HG03442 (cell line): ENCODE measurements at regions not wholly inside any gene's neighbourhood (a gene's known extent, or its start where the extent isn't known, plus 50 kb on each side); places are given as distances from the start of the nearest gene placed in this dataset.
A peak's percentile ranks its signal among the peaks of the same experiment; 100 is the strongest.
"Not testable (repeated sequence)": the region's sequence is repeated elsewhere in the genome, so short reads cannot be mapped to it uniquely, and the experiment has no call there.

ENCODE experiments used
- ATAC-seq: cut with Tn5 transposase; IDR thresholded peaks from one replicate; pipeline ENCODE4 v1.9.1; 2021; ENCODE audit warnings: mild to moderate bottlenecking, moderate library complexity; ENCODE audit not compliant: unreplicated experiment

GRCh38 chr12:19896534-19896933 lies 457.2 kb downstream of the AEBP2 start:
- no peak for ATAC-seq

DNA sequence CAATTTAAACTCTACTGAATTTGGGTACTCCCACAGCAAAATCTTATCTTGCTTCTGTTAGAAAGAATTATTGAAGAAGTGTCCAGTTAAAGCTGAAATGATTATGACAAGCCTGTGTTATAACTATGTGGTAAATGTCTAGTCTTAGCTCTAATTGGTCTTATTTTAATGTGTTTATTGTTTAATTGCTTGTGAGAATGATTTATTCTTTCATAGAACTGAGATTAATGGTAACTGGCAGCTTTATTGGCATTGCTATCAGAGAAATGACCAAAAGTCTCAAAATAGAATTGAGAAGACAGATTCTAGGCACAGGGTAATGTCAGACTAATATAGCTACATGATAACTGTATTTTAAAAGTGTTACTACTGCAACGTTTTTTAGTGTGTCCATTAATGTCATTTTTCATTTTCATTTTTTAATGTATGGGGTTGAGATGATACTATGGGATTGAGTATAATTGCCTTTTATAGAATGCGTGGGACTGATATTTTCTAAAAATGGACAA lies 458.7 kb downstream of the AEBP2 start:
- no peak for ATAC-seq

- ATAC-seq: no peak
Measured at GRCh38 chr12:19901841-19902240, 462.5 kb downstream of the AEBP2 start.

DNA sequence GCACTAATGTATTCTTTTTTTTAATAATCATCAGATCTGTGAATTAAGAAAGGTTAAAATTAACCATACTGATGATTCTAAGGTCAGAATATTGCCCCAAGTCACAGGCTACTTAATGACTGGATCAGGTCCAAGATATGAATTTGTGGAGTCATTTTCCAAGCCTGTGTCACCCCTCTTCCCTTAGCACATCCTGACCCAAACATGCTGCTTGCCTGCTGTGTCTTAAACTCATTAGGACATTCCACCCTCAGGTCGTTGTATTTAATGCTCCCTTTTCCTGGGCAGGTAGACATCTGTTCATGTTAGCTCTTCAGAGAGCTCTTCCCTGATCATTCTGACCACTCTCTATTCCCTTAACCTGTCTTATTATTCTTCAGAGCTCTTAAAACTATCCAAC lies 463.5 kb upstream of the PDE3A start:
- ATAC-seq: no peak

GRCh38 chr12:19908830-19909229 lies 459.5 kb upstream of the PDE3A start:
- no peak for ATAC-seq

GRCh38 chr12:19909418-19909817 lies 458.9 kb upstream of the PDE3A start:
- no peak for ATAC-seq

DNA sequence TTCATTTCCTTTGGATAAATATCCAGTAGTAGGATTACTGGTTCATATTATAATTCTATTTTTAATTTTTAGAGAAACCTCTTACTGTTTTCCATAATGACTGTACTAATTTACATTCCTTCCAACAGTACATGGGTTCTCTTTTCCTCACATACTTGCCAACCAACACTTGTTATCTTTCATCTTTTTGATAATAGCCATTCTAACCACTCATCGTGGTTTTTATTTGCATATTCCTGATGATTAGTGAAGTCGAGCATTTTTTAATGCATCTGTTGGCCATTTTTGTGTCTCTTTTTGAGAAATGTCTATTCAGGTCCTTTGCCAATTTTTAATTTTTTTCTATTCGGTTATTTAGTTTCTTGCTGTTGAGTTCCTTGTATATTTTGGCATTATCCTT lies 457.7 kb upstream of the PDE3A start:
- no peak for ATAC-seq

DNA sequence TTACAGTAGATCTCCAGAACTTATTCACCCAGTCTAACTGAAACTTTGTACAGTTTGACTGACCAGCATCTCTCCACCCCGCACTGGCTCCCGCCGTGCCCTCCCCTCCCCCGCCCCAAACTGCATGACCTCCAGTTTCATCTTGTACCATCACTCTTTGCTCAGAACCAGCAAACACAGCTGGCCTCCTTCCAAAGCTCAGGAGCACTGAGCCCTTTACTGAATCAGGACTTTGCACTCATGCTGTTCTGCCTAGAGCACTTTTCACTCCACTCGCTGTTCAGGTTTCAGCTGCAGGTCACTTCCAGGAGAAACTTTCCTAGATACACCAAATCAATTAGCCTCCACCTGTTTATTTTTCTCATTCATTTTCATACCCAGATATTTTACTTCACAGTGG lies 455.3 kb upstream of the PDE3A start:
- ATAC-seq: no peak

GRCh38 chr12:19915392-19916195 lies 452.7 kb upstream of the PDE3A start:
- peak; percentile 39 for ATAC-seq

DNA sequence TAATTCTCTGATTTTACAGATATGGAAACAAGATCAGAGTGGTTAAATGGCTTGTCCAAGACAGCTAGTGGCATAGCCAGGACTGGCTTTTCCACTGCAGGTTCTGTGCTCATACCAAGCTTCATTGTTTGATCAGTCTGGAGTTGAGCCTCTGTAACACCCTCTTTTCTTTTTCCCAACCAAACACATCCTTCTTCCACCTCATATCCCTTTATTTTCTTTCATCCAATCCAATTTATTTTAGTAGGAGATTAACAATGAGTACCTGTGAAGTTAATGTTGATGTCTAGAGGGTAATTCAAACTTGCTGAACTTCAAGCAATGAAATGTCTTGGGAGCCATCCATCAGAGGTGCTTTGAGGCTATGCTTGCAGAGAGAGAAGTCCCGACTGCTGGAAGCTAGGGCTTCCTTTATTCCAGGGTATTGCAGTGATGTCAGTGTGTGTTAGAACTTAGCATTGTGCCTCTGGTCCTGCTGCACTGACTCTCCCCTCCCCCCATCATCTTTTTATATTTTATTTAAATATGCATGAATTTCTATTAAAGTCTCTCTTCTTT lies 452.1 kb upstream of the PDE3A start:
- ATAC-seq: no peak

- no peak for ATAC-seq
Measured at GRCh38 chr12:19916974-19917373, 451.4 kb upstream of the PDE3A start.

DNA sequence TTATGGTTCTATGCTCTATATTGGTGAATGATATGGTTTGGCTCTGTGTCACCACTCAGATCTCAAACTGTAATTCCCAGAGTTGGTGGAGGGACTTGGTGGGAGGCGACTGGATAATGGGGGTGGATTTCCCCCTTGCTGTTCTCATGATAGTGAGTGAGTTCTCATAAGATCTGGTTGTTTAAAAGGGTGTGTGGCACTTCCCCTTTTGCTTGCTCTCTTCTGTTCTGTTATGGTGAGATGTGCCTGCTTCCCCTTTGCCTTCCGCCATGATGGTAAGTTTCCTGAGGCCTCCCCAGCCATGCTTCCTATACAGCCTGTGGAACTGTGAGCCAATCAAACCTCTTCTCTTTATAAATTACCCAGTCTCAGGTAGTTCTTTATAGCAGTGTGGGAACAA lies 446.6 kb upstream of the PDE3A start:
- not testable (repeated sequence) for ATAC-seq

DNA sequence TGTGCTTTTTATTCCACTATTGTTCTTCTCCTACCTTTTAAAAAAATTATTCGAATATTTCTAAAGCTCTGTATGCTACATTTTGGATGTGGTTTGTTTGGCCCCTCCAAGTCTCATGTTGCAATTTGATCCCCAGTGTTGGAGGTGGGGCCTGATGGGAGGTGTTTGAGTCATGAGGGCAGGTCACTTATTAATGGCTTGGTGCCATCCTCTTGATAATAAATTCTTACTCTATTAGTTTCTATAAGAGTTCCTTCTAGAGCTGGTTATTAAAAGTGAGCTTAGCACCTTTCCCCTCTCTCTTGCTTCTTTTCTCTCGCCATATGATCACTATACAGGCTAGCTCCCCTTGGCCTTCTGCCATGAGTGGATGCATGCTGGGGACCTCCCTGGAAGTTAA lies 445.6 kb upstream of the PDE3A start:
- ATAC-seq: no peak

DNA sequence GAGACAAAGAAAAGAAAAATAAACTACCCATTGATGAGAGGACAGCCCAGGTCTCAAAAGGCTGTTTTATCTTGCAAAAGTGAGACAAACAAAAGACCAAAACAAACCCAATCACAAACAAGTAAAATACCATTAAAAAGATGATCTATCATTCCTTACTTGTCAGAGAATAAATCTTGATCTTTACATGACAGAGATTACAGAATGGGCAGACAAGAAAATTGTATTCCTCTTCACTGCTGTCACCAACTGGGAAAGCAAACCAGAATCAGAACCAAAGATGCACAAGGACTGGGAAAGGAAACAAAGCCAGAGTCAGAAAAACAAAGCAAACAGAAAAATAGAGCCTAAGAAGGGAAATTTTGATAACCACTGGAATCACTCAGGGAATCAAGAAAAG lies 444.0 kb upstream of the PDE3A start:
- no peak for ATAC-seq

- no peak for ATAC-seq
Measured at GRCh38 chr12:19925841-19926240, 442.5 kb upstream of the PDE3A start.

DNA sequence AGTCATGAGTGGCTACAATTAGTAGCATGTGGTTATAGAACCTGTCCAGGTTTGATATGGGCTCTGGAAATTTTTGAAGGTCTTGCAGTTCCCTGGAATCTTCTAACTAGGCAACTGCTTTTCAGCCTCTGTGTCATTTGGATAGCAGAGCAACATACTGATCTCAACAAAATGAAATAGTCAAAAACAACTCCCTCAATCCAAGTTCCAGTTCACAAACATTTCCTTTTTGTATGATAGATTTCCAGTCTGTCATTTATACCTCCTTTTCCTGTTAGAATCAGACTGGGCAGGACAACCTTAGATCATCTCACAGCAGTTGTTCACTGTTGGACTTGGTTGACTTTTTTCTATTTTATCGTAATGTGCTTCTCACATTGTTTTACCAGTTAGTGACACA lies 442.1 kb upstream of the PDE3A start:
- ATAC-seq: no peak

DNA sequence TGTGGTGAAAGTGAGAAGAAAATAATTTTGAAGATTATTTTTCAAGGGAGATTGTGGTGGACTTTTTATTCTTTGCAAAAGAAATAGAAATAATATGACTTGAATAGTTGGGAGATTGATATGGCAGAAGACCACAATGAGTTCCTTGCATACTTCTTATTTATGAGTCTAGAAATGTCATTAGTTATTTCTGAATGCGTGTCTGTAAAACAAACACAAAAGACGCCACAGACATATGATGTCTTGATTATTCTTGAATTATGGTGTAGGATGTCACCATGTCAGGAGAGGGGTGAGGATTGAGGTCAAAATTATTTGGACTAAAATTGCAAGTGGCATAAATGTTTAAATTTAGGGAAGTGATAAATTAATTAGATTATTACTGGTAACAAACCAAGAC lies 440.7 kb upstream of the PDE3A start:
- no peak for ATAC-seq

GRCh38 chr12:19932413-19932812 lies 435.9 kb upstream of the PDE3A start:
- no peak for ATAC-seq

- no peak for ATAC-seq
Measured at GRCh38 chr12:19933924-19934323, 434.4 kb upstream of the PDE3A start.

GRCh38 chr12:19937161-19937560 lies 431.2 kb upstream of the PDE3A start:
- no peak for ATAC-seq

GRCh38 chr12:19938031-19938430 lies 430.3 kb upstream of the PDE3A start:
- no peak for ATAC-seq

DNA sequence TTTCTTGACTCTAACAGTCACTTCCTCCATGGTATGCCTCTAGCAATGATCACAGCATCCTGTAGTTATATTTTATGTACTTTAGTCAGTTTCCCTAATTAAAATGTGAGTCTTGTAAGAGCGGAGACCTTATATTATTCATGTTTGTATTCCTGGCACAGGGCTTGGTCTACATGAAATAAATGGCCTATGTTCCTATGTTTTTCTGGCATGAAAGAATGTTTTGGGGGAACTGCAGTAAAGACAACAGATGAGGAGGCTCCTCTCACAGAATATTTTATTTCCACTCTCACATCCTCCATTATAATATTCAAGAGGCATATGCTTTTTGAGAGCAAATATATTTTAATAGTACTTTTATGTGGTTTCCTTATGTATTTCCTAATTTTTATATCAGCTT lies 429.8 kb upstream of the PDE3A start:
- no peak for ATAC-seq

DNA sequence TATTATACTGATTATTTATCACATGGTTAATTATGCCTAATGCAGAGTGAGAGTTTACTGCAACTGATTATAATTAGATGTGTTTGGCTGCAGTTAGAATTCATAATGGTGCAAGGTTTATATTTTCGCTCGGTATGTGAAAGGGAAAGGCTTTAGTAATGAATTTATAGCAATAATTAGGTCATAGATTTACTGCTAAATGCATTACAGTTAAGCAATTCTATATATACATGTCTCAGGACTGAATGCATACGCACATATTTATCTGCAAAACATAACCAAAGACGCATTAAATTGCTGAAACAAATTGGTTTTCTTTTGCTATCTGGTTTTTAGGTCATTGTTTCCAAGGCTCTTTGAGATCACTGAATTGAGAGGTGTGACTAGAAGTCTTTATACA lies 428.1 kb upstream of the PDE3A start:
- ATAC-seq: no peak
